IMR-90 (cell line): ENCODE measurements at regions not wholly inside any gene's neighbourhood (a gene's known extent, or its start where the extent isn't known, plus 50 kb on each side); places are given as distances from the start of the nearest gene placed in this dataset.

ENCODE experiments used
- ATAC-seq: fragments of 200-7000 bp; cut with Tn5 transposase; 2 replicates; pipeline ENCODE4 v1.9.1; 2020; ENCODE audit warnings: low read depth, mild to moderate bottlenecking, moderate library complexity
- BruUV-seq: library from RNA; stranded (reverse); fragments of 400-500 nt; replicated peaks from 2 replicates; lab custom pipeline; 2021; lab: Mats Ljungman, UMichigan
- CTCF ChIA-PET: fragments of 300-600 bp; formaldehyde crosslinking; extraction: SDS; loops from one replicate; lab custom pipeline; 2021; ENCODE audit warnings: antibody characterized with exemption; lab: Yijun Ruan, JAX
- POLR2A ChIA-PET: fragments of 300-600 bp; sonication (Branson Sonifier 250); formaldehyde crosslinking; loops from one replicate; lab custom pipeline; 2022; ENCODE audit warnings: antibody characterized with exemption; ENCODE audit not compliant: unreplicated experiment; lab: Charles Lee
- DNase-seq: peaks from one replicate; pipeline ENCODE4 v3.0.0; 2013
- H2AFZ ChIP-seq: replicated peaks from 2 replicates; pipeline ENCODE3; 2013; ENCODE audit warnings: low read length, mild to moderate bottlenecking; ENCODE audit not compliant: poor library complexity
- H2AK5ac ChIP-seq: 2 replicates; pipeline ENCODE4 v1.6.1; 2013; ENCODE audit warnings: low read depth, low read length, inconsistent platforms
- H2AK9ac ChIP-seq: replicated peaks from 2 replicates; pipeline ENCODE3; 2013; ENCODE audit warnings: mild to moderate bottlenecking, low read depth, low read length, moderate library complexity; ENCODE audit not compliant: poor library complexity
- H2BK120ac ChIP-seq: 2 replicates; pipeline ENCODE4 v1.6.1; 2013; ENCODE audit warnings: low read depth, low read length, inconsistent platforms
- H2BK15ac ChIP-seq: 3 replicates; pipeline ENCODE4 v1.6.1; 2013; ENCODE audit warnings: low read depth, low read length, inconsistent platforms
- H2BK20ac ChIP-seq: 2 replicates; pipeline ENCODE4 v1.6.1; 2013; ENCODE audit warnings: low read depth, mild to moderate bottlenecking, inconsistent platforms, low read length, moderate library complexity
- H2BK5ac ChIP-seq: 2 replicates; pipeline ENCODE4 v1.6.1; 2013; ENCODE audit warnings: mild to moderate bottlenecking, low read depth, low read length, inconsistent platforms; ENCODE audit not compliant: poor library complexity, severe bottlenecking
- H3K14ac ChIP-seq: replicated peaks from 2 replicates; pipeline ENCODE4 v1.6.1; 2013; ENCODE audit warnings: low read depth, low read length, inconsistent platforms
- H3K18ac ChIP-seq: 2 replicates; pipeline ENCODE4 v1.6.1; 2013; ENCODE audit warnings: low read depth, low read length, control low read depth
- H3K23ac ChIP-seq: 2 replicates; pipeline ENCODE4 v1.6.1; 2013; ENCODE audit warnings: low read depth, low read length, inconsistent platforms
- H3K27ac ChIP-seq: 2 replicates; pipeline ENCODE4 v1.5.1; 2013; ENCODE audit warnings: mild to moderate bottlenecking, control low read depth, low read length; ENCODE audit not compliant: insufficient read depth
- H3K27me3 ChIP-seq: 2 replicates; pipeline ENCODE4 v1.6.1; 2013; ENCODE audit warnings: low read length; ENCODE audit not compliant: control insufficient read depth, insufficient read depth
- H3K36me3 ChIP-seq: 2 replicates; pipeline ENCODE4 v1.6.1; 2013; ENCODE audit warnings: low read length, mixed read lengths; ENCODE audit not compliant: control insufficient read depth, insufficient read depth
- H3K4ac ChIP-seq: 2 replicates; pipeline ENCODE4 v1.6.1; 2013; ENCODE audit warnings: low read depth, low read length, inconsistent platforms
- H3K4me1 ChIP-seq: 2 replicates; pipeline ENCODE4 v1.6.1; 2013; ENCODE audit warnings: low read length, mixed read lengths; ENCODE audit not compliant: control insufficient read depth, insufficient read depth
- H3K4me2 ChIP-seq: 2 replicates; pipeline ENCODE4 v1.6.1; 2013; ENCODE audit warnings: low read depth, mild to moderate bottlenecking, control low read depth, low read length, moderate library complexity
- H3K4me3 ChIP-seq: 2 replicates; pipeline ENCODE4 v1.5.1; 2013; ENCODE audit warnings: low read depth, mild to moderate bottlenecking, control low read depth, low read length, moderate library complexity; ENCODE audit not compliant: insufficient read depth
- H3K56ac ChIP-seq: 2 replicates; pipeline ENCODE4 v1.6.1; 2013; ENCODE audit warnings: low read length, inconsistent platforms; ENCODE audit not compliant: insufficient read depth; ENCODE audit errors: extremely low read depth
- H3K79me1 ChIP-seq, 2 experiments: 2 replicates each; pipeline ENCODE4 v1.6.1; 2013; ENCODE audit warnings: low read length in 2 of 2, inconsistent platforms in 1 of 2, low read depth in 1 of 2
- H3K9ac ChIP-seq: 2 replicates; pipeline ENCODE4 v1.6.1; 2013; ENCODE audit warnings: low read depth, low read length, control low read depth
- H3K9me1 ChIP-seq: 2 replicates; pipeline ENCODE4 v1.6.1; 2013; ENCODE audit warnings: low read length, inconsistent platforms; ENCODE audit not compliant: insufficient read depth
- H3K9me3 ChIP-seq: 2 replicates; pipeline ENCODE4 v1.6.1; 2013; ENCODE audit warnings: low read length; ENCODE audit not compliant: control insufficient read depth, insufficient read depth
- H4K20me1 ChIP-seq: 2 replicates; pipeline ENCODE4 v1.6.1; 2013; ENCODE audit warnings: low read length, inconsistent platforms; ENCODE audit not compliant: insufficient read depth
- H4K5ac ChIP-seq: 2 replicates; pipeline ENCODE4 v1.6.1; 2013; ENCODE audit warnings: mild to moderate bottlenecking, low read depth, low read length, control low read depth
- H4K8ac ChIP-seq, 2 experiments: 2 replicates each; pipeline ENCODE4 v1.6.1; 2013; ENCODE audit warnings: low read depth in 2 of 2, low read length in 2 of 2, control low read depth in 1 of 2, inconsistent platforms in 1 of 2
- H4K91ac ChIP-seq: 2 replicates; pipeline ENCODE4 v1.6.1; 2013; ENCODE audit warnings: low read depth, low read length, inconsistent platforms; ENCODE audit not compliant: insufficient read depth
- BHLHE40 ChIP-seq: fragments of 150-350 bp; IDR thresholded peaks from 2 replicates; pipeline ENCODE4 v1.6.1; 2016; ENCODE audit warnings: mild to moderate bottlenecking, low read depth, low read length
- CEBPB ChIP-seq: IDR thresholded peaks from 2 replicates; pipeline ENCODE4 v1.6.1; 2012; ENCODE audit warnings: low read depth, low read length, improper control_type of control experiment
- CHD1 ChIP-seq: IDR thresholded peaks from 2 replicates; pipeline ENCODE4 v1.6.1; 2012; ENCODE audit warnings: low read depth, low read length, improper control_type of control experiment
- ELK1 ChIP-seq: fragments of 150-350 bp; IDR thresholded peaks from 2 replicates; pipeline ENCODE4 v1.6.1; 2016; ENCODE audit warnings: low read depth, mild to moderate bottlenecking, low read length, moderate library complexity, borderline replicate concordance
- FOS ChIP-seq: fragments of 150-350 bp; IDR thresholded peaks from 2 replicates; pipeline ENCODE4 v1.6.1; 2016; ENCODE audit warnings: low read depth, low read length
- MAFK ChIP-seq: IDR thresholded peaks from 2 replicates; pipeline ENCODE4 v1.6.1; 2012; ENCODE audit warnings: low read depth, low read length, improper control_type of control experiment
- MAZ ChIP-seq: IDR thresholded peaks from 2 replicates; pipeline ENCODE4 v1.6.1; 2012; ENCODE audit warnings: low read depth, mild to moderate bottlenecking, low read length, improper control_type of control experiment, moderate library complexity, borderline replicate concordance
- MXI1 ChIP-seq: IDR thresholded peaks from 2 replicates; pipeline ENCODE4 v1.6.1; 2012; ENCODE audit warnings: low read depth, mild to moderate bottlenecking, low read length, moderate library complexity, borderline replicate concordance
- POLR2A ChIP-seq: IDR thresholded peaks from 2 replicates; pipeline ENCODE4 v1.6.1; 2012; ENCODE audit warnings: mild to moderate bottlenecking, low read depth, low read length
- RFX5 ChIP-seq: IDR thresholded peaks from 2 replicates; pipeline ENCODE4 v1.8.0; 2012; ENCODE audit warnings: low read depth, mild to moderate bottlenecking, low read length, moderate library complexity
- SMC3 ChIP-seq: fragments of 150-350 bp; IDR thresholded peaks from 2 replicates; pipeline ENCODE4 v1.6.1; 2016; ENCODE audit warnings: low read depth, mild to moderate bottlenecking, antibody characterized with exemption, low read length, moderate library complexity
- WGBS, 2 experiments: methylation state at CpG; one replicate each; pipeline versions ENCODE4 v1.1.5 to v1.1.7; 2013; ENCODE audit warnings: missing lambda C conversion rate in 2 of 2; ENCODE audit not compliant: insufficient read length in 1 of 2; ENCODE audit errors: extremely low coverage in 2 of 2; 5-methylcytosine and 5-hydroxymethylcytosine counted together
- dilution Hi-C: fragments of 300-500 bp; cut with HindIII; formaldehyde crosslinking; loops from one replicate; pipeline ENCODE4 v1.14.3; 2018; ENCODE audit warnings: low sequenced_read_pairs; ENCODE audit not compliant: unreplicated experiment
- in situ Hi-C: fragments of 300-500 bp; cut with MboI; formaldehyde crosslinking; loops from 3 replicates; pipeline ENCODE4 v1.14.3; 2019; ENCODE audit warnings: low sequenced_read_pairs, inconsistent platforms, mixed read lengths
- intact Hi-C: fragments of 100-400 bp; cut with micrococcal nuclease; formaldehyde crosslinking; loops from 2 replicates; pipeline ENCODE4 v1.10.0; 2022

- no peak overlapping the region for H3K56ac ChIP-seq
- ChIA-PET POLR2A (no interaction called here), CTCF (interaction anchor here (0.8 kb wide), 1 partner anchor 9 kb away, joined by 3 read pairs; no protein-coding TSS in a partner anchor)
- H4K20me1 ChIP-seq, result no peaks in the 10 kb centered on the region
- H3K27ac ChIP-seq, result no peak overlapping the region
- no peak overlapping the region for H2AK5ac ChIP-seq
- no CpG with 5 or more reads among the region's 1 CpG for whole genome bisulfite sequencing, 2 experiments
- no peak overlapping the region for H3K14ac ChIP-seq
- no peak overlapping the region for H2BK120ac ChIP-seq
- DNase-seq (no peak), ATAC-seq (no peak)
- H3K18ac ChIP-seq, result no peak overlapping the region
- no peak overlapping the region for H2BK5ac ChIP-seq
- intact Hi-C loops (no loop called here), dilution Hi-C loops (no loop called here), in situ Hi-C loops (no loop called here)
- H4K8ac ChIP-seq, result no peak overlapping the region
- no peaks in the 10 kb centered on the region for H3K9me1 ChIP-seq
- H3K79me1 ChIP-seq, result no peaks in the 10 kb centered on the region
- H3K4me3 ChIP-seq, result no peak overlapping the region
- no peak overlapping the region for H3K23ac ChIP-seq
- no peak overlapping the region for H4K91ac ChIP-seq
- H3K4me1 ChIP-seq, result no peaks in the 10 kb centered on the region
- no peak overlapping the region for H2AK9ac ChIP-seq
- H2AFZ ChIP-seq, result no peak overlapping the region
- no peak overlapping the region for H3K9ac ChIP-seq
- no TSS peak for BruUV-seq
- H2BK15ac ChIP-seq, result no peak overlapping the region
- no peak overlapping the region for H4K5ac ChIP-seq
- TF ChIP-seq CHD1 (no peak), ELK1 (no peak), MAZ (no peak), POLR2A (no peak), RFX5 (no peak), MAFK (no peak), MXI1 (no peak), SMC3 (no peak), CEBPB (no peak), BHLHE40 (no peak), FOS (no peak)
- H2BK20ac ChIP-seq, result no peak overlapping the region
- H3K9me3 ChIP-seq, result no peaks in the 10 kb centered on the region
- no peaks in the 10 kb centered on the region for H3K36me3 ChIP-seq
- H3K4ac ChIP-seq, result no peak overlapping the region
- no peaks in the 10 kb centered on the region; the same call in 1 of the 2 replicates for H3K27me3 ChIP-seq
- no peak overlapping the region for H3K4me2 ChIP-seq
Observed at GRCh38 chr11:116049383-116049782, 545.2 kb upstream of the CADM1 start.
